ENCODE measurements at regions not wholly inside any gene's neighbourhood (a gene's known extent, or its start where the extent isn't known, plus 50 kb on each side); places are given as distances from the start of the nearest gene placed in this dataset.

DNA sequence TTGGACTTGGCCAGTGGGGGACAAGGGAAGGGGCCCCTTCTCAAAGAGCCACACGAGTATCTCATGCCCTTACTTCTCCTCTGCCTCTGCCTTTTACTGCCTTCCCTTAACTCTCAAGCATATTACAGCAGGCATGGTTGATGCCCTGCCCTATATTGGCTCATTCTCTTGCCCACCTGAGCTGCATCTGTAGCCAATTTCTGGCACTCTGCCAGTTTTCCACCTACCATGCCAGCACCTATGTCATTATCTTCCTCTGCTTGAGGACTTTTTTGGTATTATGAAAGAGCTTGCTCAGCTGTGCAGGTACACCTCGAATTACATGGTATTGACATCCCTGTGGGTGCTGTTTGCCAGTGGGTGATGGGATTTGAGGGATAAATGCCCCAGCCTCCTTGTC, 181.8 kb downstream of the OXSM start:
- H3K36me3 ChIP-seq (ENCODE audit: insufficient read depth, insufficient read length, low read length), result no peaks in the 10 kb centered on the region
- no peak overlapping the region for H3K9ac ChIP-seq (ENCODE audit: insufficient read length, low read depth)
- H3K4me3 ChIP-seq (ENCODE audit: insufficient read length, low read depth), result no peak overlapping the region
- H3K27me3 ChIP-seq (ENCODE audit: insufficient read depth, insufficient read length), result no peaks in the 10 kb centered on the region
- H3K9me3 ChIP-seq (ENCODE audit: insufficient read depth, low read length), result no peaks in the 10 kb centered on the region
- no peak for DNase-seq (ENCODE audit: low read depth, low spot score)
- no peaks in the 10 kb centered on the region for H3K4me1 ChIP-seq (ENCODE audit: insufficient read depth, insufficient read length)
- TF ChIP-seq ZNF274 (IDR thresholded peaks at IDR 0.05; ENCODE audit: low read depth, low read length) (no peak), YY1 (IDR thresholded peaks at IDR 0.05; ENCODE audit: insufficient read depth, insufficient read length) (no peak), SUZ12 (IDR thresholded peaks at IDR 0.05; ENCODE audit: extremely low read depth, insufficient read depth, insufficient read length) (no peak)

DNA sequence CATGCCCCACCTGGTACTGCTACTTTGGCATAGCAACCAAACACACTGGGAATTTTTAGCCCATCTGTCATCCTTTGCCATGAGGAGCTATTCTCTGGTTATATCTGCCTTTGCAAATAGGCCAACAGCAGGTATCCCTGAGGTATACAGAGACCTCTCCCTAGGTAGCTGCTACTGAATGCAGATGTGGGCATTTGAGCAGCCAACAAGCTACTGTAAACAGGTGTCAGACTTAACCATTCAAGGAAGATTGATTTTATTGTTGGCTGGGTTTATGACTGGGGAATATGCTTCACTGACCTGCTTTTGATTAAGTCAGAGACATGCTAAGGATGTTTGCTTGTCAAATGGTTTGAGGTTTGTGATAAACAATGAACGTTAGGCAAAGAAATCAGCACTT, 183.2 kb downstream of the OXSM start:
- no peak overlapping the region for H3K9ac ChIP-seq (ENCODE audit: insufficient read length, low read depth)
- H3K4me1 ChIP-seq (ENCODE audit: insufficient read depth, insufficient read length), result no peaks in the 10 kb centered on the region
- no peaks in the 10 kb centered on the region for H3K36me3 ChIP-seq (ENCODE audit: insufficient read depth, insufficient read length, low read length)
- H3K27me3 ChIP-seq (ENCODE audit: insufficient read depth, insufficient read length), result no peaks in the 10 kb centered on the region
- no peaks in the 10 kb centered on the region for H3K9me3 ChIP-seq (ENCODE audit: insufficient read depth, low read length)
- H3K4me3 ChIP-seq (ENCODE audit: insufficient read length, low read depth), result no peak overlapping the region
- DNase-seq (ENCODE audit: low read depth, low spot score), result no peak
- TF ChIP-seq YY1 (IDR thresholded peaks at IDR 0.05; ENCODE audit: insufficient read depth, insufficient read length) (no peak), SUZ12 (IDR thresholded peaks at IDR 0.05; ENCODE audit: extremely low read depth, insufficient read depth, insufficient read length) (no peak), ZNF274 (IDR thresholded peaks at IDR 0.05; ENCODE audit: low read depth, low read length) (no peak)

DNA sequence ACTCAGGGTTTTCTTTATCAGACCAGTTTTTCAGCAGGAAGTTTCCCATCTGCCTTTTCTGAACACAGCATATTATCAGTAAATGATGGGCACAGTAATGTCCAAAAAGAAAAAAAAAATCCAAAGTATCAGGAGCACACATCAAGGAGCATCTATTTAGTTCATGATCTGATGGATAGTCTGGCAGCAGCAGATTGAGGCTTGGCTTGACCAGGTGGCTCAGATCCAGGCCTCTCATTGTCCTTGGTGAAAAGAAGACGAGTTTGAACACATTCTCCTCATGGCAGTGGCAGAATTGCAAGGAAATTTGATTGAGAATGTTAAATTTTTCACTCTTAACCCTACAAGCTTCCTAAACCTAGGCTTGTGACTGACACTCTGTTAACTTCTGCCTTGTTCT, 192.9 kb downstream of the OXSM start:
- Histone ChIP-seq H3K36me3 (ENCODE audit: insufficient read depth, insufficient read length, low read length) (no peaks in the 10 kb centered on the region), H3K4me1 (ENCODE audit: insufficient read depth, insufficient read length) (no peaks in the 10 kb centered on the region), H3K4me3 (ENCODE audit: insufficient read length, low read depth) (no peak overlapping the region), H3K27me3 (ENCODE audit: insufficient read depth, insufficient read length) (no peaks in the 10 kb centered on the region), H3K9me3 (ENCODE audit: insufficient read depth, low read length) (no peaks in the 10 kb centered on the region), H3K9ac (ENCODE audit: insufficient read length, low read depth) (no peak overlapping the region)
- DNase-seq (ENCODE audit: low read depth, low spot score), result no peak
- TF ChIP-seq YY1 (IDR thresholded peaks at IDR 0.05; ENCODE audit: insufficient read depth, insufficient read length) (no peak), ZNF274 (IDR thresholded peaks at IDR 0.05; ENCODE audit: low read depth, low read length) (no peak), SUZ12 (IDR thresholded peaks at IDR 0.05; ENCODE audit: extremely low read depth, insufficient read depth, insufficient read length) (no peak)

DNA sequence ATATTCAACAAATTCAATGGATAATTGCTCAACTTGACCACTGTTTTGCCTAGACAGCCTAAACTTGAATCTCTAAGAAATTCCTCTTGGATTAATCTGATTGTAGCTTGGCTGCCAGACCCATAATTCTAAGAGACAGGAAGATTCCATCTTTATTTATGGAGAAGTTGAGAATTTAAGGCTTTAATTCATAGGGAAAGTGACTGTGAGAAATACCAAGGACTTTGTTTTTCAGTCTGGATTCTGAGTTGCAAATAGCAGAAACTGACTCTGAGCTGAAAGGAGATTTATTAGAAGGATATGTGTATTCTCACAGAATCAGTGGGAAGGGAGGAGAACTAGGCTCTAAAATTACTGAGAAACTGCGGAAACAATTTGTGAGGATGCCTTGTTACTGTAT, 195.7 kb downstream of the OXSM start:
- no peaks in the 10 kb centered on the region for H3K27me3 ChIP-seq (ENCODE audit: insufficient read depth, insufficient read length)
- no peaks in the 10 kb centered on the region for H3K4me1 ChIP-seq (ENCODE audit: insufficient read depth, insufficient read length)
- no peak for TF ChIP-seq YY1 (IDR thresholded peaks at IDR 0.05; ENCODE audit: insufficient read depth, insufficient read length)
- TF ChIP-seq SUZ12 (IDR thresholded peaks at IDR 0.05; ENCODE audit: extremely low read depth, insufficient read depth, insufficient read length), result no peak
- no peak for TF ChIP-seq ZNF274 (IDR thresholded peaks at IDR 0.05; ENCODE audit: low read depth, low read length)
- no peak overlapping the region for H3K9ac ChIP-seq (ENCODE audit: insufficient read length, low read depth)
- H3K4me3 ChIP-seq (ENCODE audit: insufficient read length, low read depth), result no peak overlapping the region
- no peaks in the 10 kb centered on the region for H3K36me3 ChIP-seq (ENCODE audit: insufficient read depth, insufficient read length, low read length)
- no peak for DNase-seq (ENCODE audit: low read depth, low spot score)
- no peaks in the 10 kb centered on the region for H3K9me3 ChIP-seq (ENCODE audit: insufficient read depth, low read length)

DNA sequence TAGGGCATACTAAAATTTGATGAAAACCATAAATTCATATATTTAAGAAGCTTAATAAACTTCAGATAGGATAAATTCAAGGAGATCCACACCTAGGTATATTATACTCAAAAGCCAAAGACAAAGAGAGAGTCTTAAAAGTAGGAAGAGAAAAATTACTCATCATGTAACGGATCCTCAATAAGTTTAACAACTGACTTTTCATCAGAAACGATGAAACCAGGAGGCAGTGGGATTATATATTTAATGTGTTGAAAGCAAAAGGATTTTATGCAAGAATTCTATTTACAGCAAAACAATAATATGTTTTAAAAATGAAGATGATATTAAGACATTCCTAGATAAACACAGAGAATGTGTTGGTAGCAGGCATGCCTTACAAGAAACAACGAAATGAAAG, 202.7 kb downstream of the OXSM start:
- Histone ChIP-seq H3K9me3 (ENCODE audit: insufficient read depth, low read length) (no peaks in the 10 kb centered on the region), H3K9ac (ENCODE audit: insufficient read length, low read depth) (no peak overlapping the region), H3K4me1 (ENCODE audit: insufficient read depth, insufficient read length) (no peaks in the 10 kb centered on the region), H3K4me3 (ENCODE audit: insufficient read length, low read depth) (no peak overlapping the region), H3K27me3 (ENCODE audit: insufficient read depth, insufficient read length) (no peaks in the 10 kb centered on the region), H3K36me3 (ENCODE audit: insufficient read depth, insufficient read length, low read length) (no peaks in the 10 kb centered on the region)
- TF ChIP-seq YY1 (IDR thresholded peaks at IDR 0.05; ENCODE audit: insufficient read depth, insufficient read length), result no peak
- no peak for TF ChIP-seq SUZ12 (IDR thresholded peaks at IDR 0.05; ENCODE audit: extremely low read depth, insufficient read depth, insufficient read length)
- no peak for TF ChIP-seq ZNF274 (IDR thresholded peaks at IDR 0.05; ENCODE audit: low read depth, low read length)
- no peak for DNase-seq (ENCODE audit: low read depth, low spot score)

DNA sequence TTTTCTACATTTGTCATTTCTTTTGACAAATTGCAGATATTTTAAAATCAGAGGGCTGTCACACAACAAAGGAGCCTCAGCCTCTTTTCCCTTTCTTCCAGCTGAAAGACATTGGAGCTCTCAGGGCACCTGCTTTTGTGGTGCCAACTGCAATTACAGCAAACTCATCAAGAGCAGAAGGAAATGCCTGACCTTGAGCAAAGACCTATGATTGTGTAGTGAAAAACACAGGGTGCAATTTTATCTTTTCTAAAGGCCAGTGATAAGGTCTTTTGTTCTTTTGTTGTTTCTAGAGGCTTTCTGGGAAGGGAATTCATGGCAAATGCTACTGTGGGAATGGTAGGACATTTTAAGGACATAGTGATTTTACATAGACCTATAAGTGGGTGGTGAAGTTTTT, 214.3 kb downstream of the OXSM start:
- Histone ChIP-seq H3K9me3 (ENCODE audit: insufficient read depth, low read length) (no peaks in the 10 kb centered on the region), H3K36me3 (ENCODE audit: insufficient read depth, insufficient read length, low read length) (no peaks in the 10 kb centered on the region), H3K27me3 (ENCODE audit: insufficient read depth, insufficient read length) (no peaks in the 10 kb centered on the region), H3K9ac (ENCODE audit: insufficient read length, low read depth) (no peak overlapping the region), H3K4me1 (ENCODE audit: insufficient read depth, insufficient read length) (no peaks in the 10 kb centered on the region), H3K4me3 (ENCODE audit: insufficient read length, low read depth) (no peak overlapping the region)
- DNase-seq (ENCODE audit: low read depth, low spot score), result no peak
- no peak for TF ChIP-seq SUZ12 (IDR thresholded peaks at IDR 0.05; ENCODE audit: extremely low read depth, insufficient read depth, insufficient read length)
- TF ChIP-seq ZNF274 (IDR thresholded peaks at IDR 0.05; ENCODE audit: low read depth, low read length), result no peak
- TF ChIP-seq YY1 (IDR thresholded peaks at IDR 0.05; ENCODE audit: insufficient read depth, insufficient read length), result no peak

DNA sequence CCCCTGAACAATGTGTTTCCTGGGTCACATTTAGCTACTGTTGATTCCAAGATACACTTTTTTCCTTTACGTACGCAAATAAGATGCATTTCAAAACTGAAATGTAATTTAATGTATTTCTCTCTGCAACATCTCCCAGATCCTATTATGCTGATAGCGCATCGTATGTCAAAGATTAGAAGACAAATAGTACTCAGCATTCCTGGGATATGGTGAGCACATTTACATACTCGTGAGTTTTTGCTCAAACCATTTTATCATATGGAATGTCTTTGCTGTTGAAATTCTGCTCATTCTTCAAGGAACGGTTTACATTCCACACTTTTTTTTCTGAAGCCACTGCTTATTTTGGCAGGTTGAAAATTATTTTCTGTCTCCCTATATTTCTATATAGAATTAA, 221.4 kb downstream of the OXSM start:
- no peaks in the 10 kb centered on the region for H3K9me3 ChIP-seq (ENCODE audit: insufficient read depth, low read length)
- H3K36me3 ChIP-seq (ENCODE audit: insufficient read depth, insufficient read length, low read length), result no peaks in the 10 kb centered on the region
- no peak overlapping the region for H3K4me3 ChIP-seq (ENCODE audit: insufficient read length, low read depth)
- no peaks in the 10 kb centered on the region for H3K27me3 ChIP-seq (ENCODE audit: insufficient read depth, insufficient read length)
- H3K4me1 ChIP-seq (ENCODE audit: insufficient read depth, insufficient read length), result no peaks in the 10 kb centered on the region
- no peak for TF ChIP-seq YY1 (IDR thresholded peaks at IDR 0.05; ENCODE audit: insufficient read depth, insufficient read length)
- TF ChIP-seq ZNF274 (IDR thresholded peaks at IDR 0.05; ENCODE audit: low read depth, low read length), result no peak
- no peak for TF ChIP-seq SUZ12 (IDR thresholded peaks at IDR 0.05; ENCODE audit: extremely low read depth, insufficient read depth, insufficient read length)
- H3K9ac ChIP-seq (ENCODE audit: insufficient read length, low read depth), result no peak overlapping the region
- no peak for DNase-seq (ENCODE audit: low read depth, low spot score)

All from NT2/D1 (cell line).